Heart left ventricle (tissue), 16 donors: ENCODE measurements at regions not wholly inside any gene's neighbourhood (a gene's known extent, or its start where the extent isn't known, plus 50 kb on each side); places are given as distances from the start of the nearest gene placed in this dataset.

Source experiments
- ATAC-seq, 4 donors: fragments of 200-7000 bp; cut with Tn5 transposase; one replicate each; pipeline ENCODE4 v1.9.1; 2020 to 2022; ENCODE audit warnings: moderate library complexity in 4 of 4, mild to moderate bottlenecking in 3 of 4, moderate number of reproducible peaks in 1 of 4
- DNase-seq, 5 donors: peaks; one replicate each; pipeline ENCODE4 v3.0.0-alpha.2; 2020
- H3K27ac ChIP-seq, 12 donors: fragments of 200-600 bp; sonication (generic) in 4 of 12; one replicate each; pipeline versions ENCODE4 v1.5.0 to v1.8.0; 2016 to 2022; ENCODE audit warnings: mild to moderate bottlenecking in 2 of 12
- H3K27me3 ChIP-seq, 9 donors: fragments of 200-600 bp; sonication (generic) in 2 of 9; one replicate each; pipeline versions ENCODE4 v1.5.1 to v1.8.0; 2016 to 2022; ENCODE audit warnings: mild to moderate bottlenecking in 3 of 9
- H3K36me3 ChIP-seq, 9 donors: fragments of 200-600 bp; sonication (generic) in 2 of 9; one replicate each; pipeline versions ENCODE4 v1.5.0 to v1.8.0; 2018 to 2022; ENCODE audit warnings: mild to moderate bottlenecking in 2 of 9
- H3K4me1 ChIP-seq, 12 donors: fragments of 200-600 bp; sonication (generic) in 4 of 12; one replicate each; pipeline versions ENCODE4 v1.5.0 to v1.8.0; 2016 to 2022; ENCODE audit warnings: mild to moderate bottlenecking in 3 of 12
- H3K4me3 ChIP-seq, 12 donors: fragments of 200-600 bp; sonication (generic) in 4 of 12; one replicate each; pipeline versions ENCODE4 v1.5.0 to v1.8.0; 2017 to 2022; ENCODE audit warnings: mild to moderate bottlenecking in 9 of 12, moderate library complexity in 4 of 12
- H3K9me3 ChIP-seq, 12 donors: fragments of 200-600 bp; sonication (generic) in 4 of 12; one replicate each; pipeline versions ENCODE4 v1.5.0 to v1.8.0; 2016 to 2022; ENCODE audit warnings: mild to moderate bottlenecking in 1 of 12
- CTCF ChIP-seq, 12 donors: fragments of 200-600 bp; sonication (generic) in 4 of 12; IDR thresholded peaks; one replicate each; pipeline versions ENCODE4 v1.5.0 to v1.8.0; 2018 to 2022; ENCODE audit warnings: antibody characterized with exemption in 12 of 12, mild to moderate bottlenecking in 5 of 12
- POLR2A ChIP-seq, 2 donors: fragments of 450-650 bp; IDR thresholded peaks; one replicate each; pipeline ENCODE4 v1.6.1; 2017; ENCODE audit warnings: antibody characterized with exemption in 2 of 2, mild to moderate bottlenecking in 2 of 2, moderate library complexity in 2 of 2
- WGBS, 4 donors: extraction: QIAGEN DNeasy Blood & Tissue Kit in 2 of 4; methylation state at CpG; one replicate each; pipeline versions ENCODE4 v1.1.5 to v1.1.7; 2013 to 2018; 5-methylcytosine and 5-hydroxymethylcytosine counted together
- intact Hi-C, 10 donors: fragments of 100-400 bp; cut with DNase I; formaldehyde crosslinking; loops; one replicate each; pipeline versions ENCODE4 v1.11.1 to v1.14.2; 2022
- donor health status: ischemic (EF 13 %, LVEDD 7.1; RV severe dilation, severe dysfunction).
- donor health status: healthy with polysubstance abuse.
- donor health status: DM: no; HTN: yes; CAD: no.
- donor health status: DM: no; HTN: no; CAD: no.
- donor health status: ischemic (EF 25% LVEDD 6.9; RV normal size, moderate dysfunction).
- donor health status: ischemic (EF 25% LVEDD 5.7; RV mildly dilated, moderate dysfunction).
- donor health status: healthy.
- donor health status: DM: yes; HTN: yes; CAD: no.
- donor health status: ischemic (EF 35%, LVEDD 5.7; RV mildly dilated, moderate dysfunction).
- donor health status: nonischemic (EF 11% LVEDD 7.7; RV severe dilation, severe dysfunction).
- donor health status: DM: yes; HTN: yes; CAD: no.
- donor health status: PGD.
- donor health status: ischemic (EF 29% LVEDD 5.4; RV normal size, mild dysfunction).
- donor health status: nonischemic (EF 23%, LVEDD 6.1; RV moderate dilation, normal function).

GRCh38 chr2:56088411-56088810, 95.4 kb upstream of the CCDC85A start:
- Histone ChIP-seq H3K9me3 (no peaks in the 10 kb centered on the region), H3K4me3 (no peak overlapping the region), H3K27me3 (no peaks in the 10 kb centered on the region), H3K36me3 (no peaks in the 10 kb centered on the region), H3K4me1 (no peaks in the 10 kb centered on the region), H3K27ac (no peak overlapping the region)
- intact Hi-C loops = no loop called here
- 61 to 74% (median 72%) methylated on average over 4 of the region's 4 CpGs for WGBS, 4 donors
- ATAC-seq = no peak
- no peak for DNase-seq
- TF ChIP-seq CTCF (IDR thresholded peaks at IDR 0.05) = no peak
- TF ChIP-seq POLR2A (IDR thresholded peaks at IDR 0.05) = no peak

- Histone ChIP-seq H3K9me3 (no peaks in the 10 kb centered on the region), H3K36me3 (no peaks in the 10 kb centered on the region), H3K4me3 (no peak overlapping the region), H3K4me1 (no peaks in the 10 kb centered on the region), H3K27me3 (no peaks in the 10 kb centered on the region), H3K27ac (no peak overlapping the region)
- DNase-seq (no peak), ATAC-seq (no peak)
- intact Hi-C loops = no loop called here
- WGBS, 4 donors = 64 to 75% (median 71%) methylated on average over 3 of the region's 3 CpGs
- TF ChIP-seq CTCF (IDR thresholded peaks at IDR 0.05) = no peak
- no peak for TF ChIP-seq POLR2A (IDR thresholded peaks at IDR 0.05)
Measured at GRCh38 chr2:56089931-56090330, 93.9 kb upstream of the CCDC85A start.

- intact Hi-C loops = no loop called here
- no peak for DNase-seq
- TF ChIP-seq CTCF (IDR thresholded peaks at IDR 0.05) (no peak), POLR2A (IDR thresholded peaks at IDR 0.05) (no peak)
- Histone ChIP-seq H3K4me1 (no peaks in the 10 kb centered on the region), H3K27me3 (no peaks in the 10 kb centered on the region), H3K36me3 (no peaks in the 10 kb centered on the region), H3K4me3 (no peak overlapping the region), H3K9me3 (no peaks in the 10 kb centered on the region), H3K27ac (no peak overlapping the region)
- peak in 2 of 4 donors; percentile 22 to 49 for ATAC-seq
Measured at GRCh38 chr2:56099963-56100362, 83.8 kb upstream of the CCDC85A start.

GRCh38 chr2:56100791-56101312, 82.9 kb upstream of the CCDC85A start:
- ATAC-seq = no peak
- H3K27me3 ChIP-seq = no peaks in the 10 kb centered on the region
- H3K4me3 ChIP-seq = no peak overlapping the region
- no peak for DNase-seq
- H3K36me3 ChIP-seq = no peaks in the 10 kb centered on the region
- intact Hi-C loops = no loop called here
- H3K4me1 ChIP-seq = no peaks in the 10 kb centered on the region
- WGBS, 4 donors = 89 to 99% (median 94%) methylated on average over 1 of the region's 1 CpG
- no peak for TF ChIP-seq CTCF (IDR thresholded peaks at IDR 0.05)
- TF ChIP-seq POLR2A (IDR thresholded peaks at IDR 0.05) = no peak
- H3K9me3 ChIP-seq = no peaks in the 10 kb centered on the region
- no peak overlapping the region for H3K27ac ChIP-seq
